GM12878 (cell line): ENCODE measurements at regions not wholly inside any gene's neighbourhood (a gene's known extent, or its start where the extent isn't known, plus 50 kb on each side); places are given as distances from the start of the nearest gene placed in this dataset.

ENCODE experiments used
- ATF7 ChIP-seq: fragments of 450-650 bp; IDR thresholded peaks from 2 replicates; pipeline ENCODE4 v1.6.1; 2016; ENCODE audit warnings: low read depth, mild to moderate bottlenecking
- BRCA1 ChIP-seq: IDR thresholded peaks from 2 replicates; pipeline ENCODE4 v1.6.1; 2011; ENCODE audit warnings: low read depth, low read length, improper control_type of control experiment
- CBX3 ChIP-seq: fragments of 200-600 bp; sonication (generic); IDR thresholded peaks from 2 replicates; pipeline ENCODE4 v1.6.1; 2016; ENCODE audit warnings: low read depth, borderline replicate concordance
- CTCF ChIP-seq, 3 experiments: IDR thresholded peaks in 2 of 3; conservative IDR thresholded peaks in 1 of 3; 2 replicates each; pipeline ENCODE4 v1.5.1; 2011; ENCODE audit warnings: low read depth in 3 of 3, low read length in 3 of 3, mild to moderate bottlenecking in 3 of 3, control low read depth in 2 of 3, moderate library complexity in 2 of 3, inconsistent platforms in 1 of 3, mixed read lengths in 1 of 3; ENCODE audit not compliant: control insufficient read depth in 2 of 3, insufficient read depth in 1 of 3; ENCODE audit errors: extremely low read depth in 1 of 3
- EZH2 ChIP-seq: IDR thresholded peaks from 2 replicates; pipeline ENCODE4 v1.6.1; 2012; ENCODE audit warnings: low read depth, mild to moderate bottlenecking, control low read depth, inconsistent platforms, low read length, borderline replicate concordance; ENCODE audit not compliant: control insufficient read depth
- MAX ChIP-seq: IDR thresholded peaks from 2 replicates; pipeline ENCODE4 v1.6.1; 2012; ENCODE audit warnings: low read depth, low read length, improper control_type of control experiment
- MEF2A ChIP-seq: IDR thresholded peaks from 2 replicates; pipeline ENCODE4 v1.6.1; 2011; ENCODE audit warnings: low read depth, mild to moderate bottlenecking, low read length, moderate library complexity; ENCODE audit not compliant: insufficient read depth
- MYC ChIP-seq: IDR thresholded peaks from 2 replicates; pipeline ENCODE4 v1.6.1; 2011; ENCODE audit warnings: mild to moderate bottlenecking, low read length, moderate library complexity, inconsistent platforms; ENCODE audit not compliant: insufficient read depth, insufficient replicate concordance, insufficient read length, severe bottlenecking
- NR2C1 ChIP-seq: fragments of 450-650 bp; IDR thresholded peaks from 2 replicates; pipeline ENCODE4 v1.6.1; 2017; ENCODE audit warnings: antibody characterized with exemption, mild to moderate bottlenecking, moderate library complexity
- POLR2A ChIP-seq: IDR thresholded peaks from 2 replicates; pipeline ENCODE4 v1.6.1; 2011; ENCODE audit warnings: low read depth, mild to moderate bottlenecking, low read length
- ZNF274 ChIP-seq: IDR thresholded peaks from one replicate; pipeline ENCODE4 v1.8.0; 2011; ENCODE audit not compliant: insufficient read length, insufficient read depth

DNA sequence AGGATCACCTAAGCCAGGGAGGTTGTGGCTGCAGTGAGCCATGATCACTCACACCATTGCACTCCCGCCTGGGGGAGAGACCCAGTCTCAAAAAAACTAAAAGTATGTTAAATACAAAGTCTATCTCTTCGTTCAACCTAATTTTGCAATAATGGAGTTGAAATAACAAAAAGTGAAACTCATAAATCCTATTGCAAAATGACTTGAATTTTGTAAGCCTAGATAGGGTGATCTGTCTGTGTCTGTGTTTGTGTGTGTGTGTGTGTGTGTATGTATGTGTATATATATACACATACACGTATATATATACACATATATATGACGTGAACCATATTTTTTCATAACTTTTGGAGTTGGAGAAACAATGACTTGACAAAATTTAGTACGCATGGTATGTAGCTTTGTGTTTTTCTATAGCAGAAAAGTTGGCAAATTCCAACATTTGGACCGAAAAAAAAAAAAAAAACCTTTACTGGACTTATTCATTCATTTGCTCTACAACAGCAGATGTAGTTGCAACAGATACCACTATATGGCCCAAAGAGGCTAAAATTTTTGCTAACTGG is 76.9 kb upstream of the CDH6 start:
- TF ChIP-seq CTCF (IDR thresholded peaks at IDR 0.05 in 2 of 3, conservative IDR thresholded peaks at IDR 0.05 in 1 of 3; ENCODE audit: control insufficient read depth in 2 of 3, extremely low read depth in 1 of 3, insufficient read depth in 1 of 3, low read depth in 3 of 3, low read length in 3 of 3) (no peak), ZNF274 (no peak), MAX (no peak), MEF2A (no peak), ATF7 (no peak), MYC (no peak), NR2C1 (no peak), POLR2A (no peak), BRCA1 (no peak), EZH2 (no peak), CBX3 (no peak)
